ENCODE measurements at regions not wholly inside any gene's neighbourhood (a gene's known extent, or its start where the extent isn't known, plus 50 kb on each side); places are given as distances from the start of the nearest gene placed in this dataset.
"Not testable (repeated sequence)": the region's sequence is repeated elsewhere in the genome, so short reads cannot be mapped to it uniquely, and the experiment has no call there.

DNA sequence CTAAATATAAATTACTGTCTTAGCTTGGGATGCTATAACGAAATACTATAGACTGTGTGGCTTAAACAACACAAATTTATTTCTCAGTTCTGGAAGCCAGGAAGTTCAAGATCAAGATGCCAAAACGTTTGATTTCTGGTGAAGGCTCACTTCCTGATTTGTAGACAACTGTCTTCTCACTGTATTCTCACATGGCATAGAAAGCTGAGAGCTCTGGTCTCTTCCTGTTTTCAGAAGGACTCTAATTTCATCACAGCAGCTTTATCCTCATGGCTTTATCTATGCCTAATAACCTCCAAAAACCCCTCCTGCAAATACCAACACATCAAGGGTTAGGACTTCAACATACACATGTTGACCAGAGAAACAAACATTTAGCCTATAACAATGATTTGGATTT is 1795.5 kb downstream of the MRPL39 start:
- Histone ChIP-seq H3K4me3 (no peak overlapping the region), H3K4me1 (no peaks in the 10 kb centered on the region), H3K36me3 (no peaks in the 10 kb centered on the region), H3K9me3 (no peaks in the 10 kb centered on the region), H3K27me3 (no peaks in the 10 kb centered on the region), H3K27ac (no peak overlapping the region)
- WGBS, 2 donors: 18 to 22% methylated on average over 2 of the region's 2 CpGs
- ATAC-seq (ENCODE audit: low FRiP score in 2 of 2) (no peak), DNase-seq (no peak)
- TF ChIP-seq, protein P1, sequence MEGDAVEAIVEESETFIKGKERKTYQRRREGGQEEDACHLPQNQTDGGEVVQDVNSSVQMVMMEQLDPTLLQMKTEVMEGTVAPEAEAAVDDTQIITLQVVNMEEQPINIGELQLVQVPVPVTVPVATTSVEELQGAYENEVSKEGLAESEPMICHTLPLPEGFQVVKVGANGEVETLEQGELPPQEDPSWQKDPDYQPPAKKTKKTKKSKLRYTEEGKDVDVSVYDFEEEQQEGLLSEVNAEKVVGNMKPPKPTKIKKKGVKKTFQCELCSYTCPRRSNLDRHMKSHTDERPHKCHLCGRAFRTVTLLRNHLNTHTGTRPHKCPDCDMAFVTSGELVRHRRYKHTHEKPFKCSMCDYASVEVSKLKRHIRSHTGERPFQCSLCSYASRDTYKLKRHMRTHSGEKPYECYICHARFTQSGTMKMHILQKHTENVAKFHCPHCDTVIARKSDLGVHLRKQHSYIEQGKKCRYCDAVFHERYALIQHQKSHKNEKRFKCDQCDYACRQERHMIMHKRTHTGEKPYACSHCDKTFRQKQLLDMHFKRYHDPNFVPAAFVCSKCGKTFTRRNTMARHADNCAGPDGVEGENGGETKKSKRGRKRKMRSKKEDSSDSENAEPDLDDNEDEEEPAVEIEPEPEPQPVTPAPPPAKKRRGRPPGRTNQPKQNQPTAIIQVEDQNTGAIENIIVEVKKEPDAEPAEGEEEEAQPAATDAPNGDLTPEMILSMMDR (IDR thresholded peaks at IDR 0.05): no peak
- TF ChIP-seq POLR2AphosphoS5 (IDR thresholded peaks at IDR 0.05): no peak
- TF ChIP-seq EP300 (IDR thresholded peaks at IDR 0.05): no peak
- no peak for TF ChIP-seq POLR2A (IDR thresholded peaks at IDR 0.05)

DNA sequence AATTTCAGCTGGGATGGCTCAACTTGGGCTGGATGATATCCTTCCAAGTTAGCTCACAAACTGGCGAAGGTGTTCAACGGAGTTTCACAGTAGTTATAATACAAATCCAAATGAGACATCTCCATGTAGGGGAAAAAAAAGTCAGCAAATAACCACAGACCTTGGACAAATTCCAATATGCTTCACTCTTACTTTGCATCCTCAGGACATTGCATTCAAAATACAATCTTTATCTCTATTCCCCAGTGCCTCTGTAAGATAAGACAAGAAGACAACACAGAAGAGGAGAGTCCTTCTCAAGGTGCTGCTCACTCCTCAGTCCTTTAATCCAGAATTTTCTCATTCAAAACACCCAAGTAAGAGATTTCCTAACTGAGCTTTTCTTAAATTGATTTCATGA is 1797.7 kb downstream of the MRPL39 start:
- no peaks in the 10 kb centered on the region for H3K4me1 ChIP-seq
- DNase-seq (no peak), ATAC-seq (ENCODE audit: low FRiP score in 2 of 2) (no peak)
- TF ChIP-seq, protein P1 (IDR thresholded peaks at IDR 0.05): no peak
- TF ChIP-seq EP300 (IDR thresholded peaks at IDR 0.05) (no peak), POLR2A (IDR thresholded peaks at IDR 0.05) (no peak), POLR2AphosphoS5 (IDR thresholded peaks at IDR 0.05) (no peak)
- H3K27me3 ChIP-seq: no peaks in the 10 kb centered on the region
- no peaks in the 10 kb centered on the region for H3K36me3 ChIP-seq
- no peak overlapping the region for H3K4me3 ChIP-seq
- 82 to 87% methylated on average over 2 of the region's 2 CpGs for WGBS, 2 donors
- no peak overlapping the region for H3K27ac ChIP-seq
- no peaks in the 10 kb centered on the region for H3K9me3 ChIP-seq

DNA sequence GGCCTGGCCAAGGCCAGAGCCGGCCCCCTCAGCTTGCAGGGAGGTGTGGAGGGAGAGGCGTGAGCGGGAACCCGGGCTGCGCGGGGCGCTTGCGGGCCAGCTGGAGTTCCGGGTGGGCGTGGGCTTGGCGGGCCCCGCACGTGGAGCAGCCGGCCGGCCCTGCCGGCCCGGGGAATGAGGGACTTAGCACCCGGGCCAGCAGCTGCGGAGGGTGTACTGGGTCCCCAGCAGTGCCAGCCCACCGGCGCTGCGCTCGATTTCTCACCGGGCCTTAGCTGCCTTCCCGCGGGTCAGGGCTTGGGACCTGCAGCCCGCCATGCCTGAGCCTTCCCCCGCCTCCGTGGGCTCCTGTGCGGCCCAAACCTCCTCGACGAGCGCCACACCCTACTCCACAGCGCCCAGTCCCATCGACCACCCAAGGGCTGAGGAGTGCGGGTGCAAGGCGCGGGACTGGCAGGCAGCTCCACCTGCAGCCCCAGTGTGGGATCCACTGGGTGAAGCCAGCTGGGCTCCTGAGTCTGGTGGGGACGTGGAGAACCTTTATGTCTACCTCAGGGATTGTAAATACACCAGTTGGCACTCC is 1800.2 kb downstream of the MRPL39 start:
- not testable (repeated sequence) for H3K27ac ChIP-seq; H3K9me3 ChIP-seq; H3K4me3 ChIP-seq; H3K4me1 ChIP-seq; ATAC-seq (ENCODE audit: low FRiP score in 2 of 2); H3K36me3 ChIP-seq; H3K27me3 ChIP-seq
- peak in 1 of 2 donors; percentile 73 for DNase-seq
- 40 to 96% methylated on average over 1 to 32 of the region's 39 CpGs for WGBS, 2 donors

DNA sequence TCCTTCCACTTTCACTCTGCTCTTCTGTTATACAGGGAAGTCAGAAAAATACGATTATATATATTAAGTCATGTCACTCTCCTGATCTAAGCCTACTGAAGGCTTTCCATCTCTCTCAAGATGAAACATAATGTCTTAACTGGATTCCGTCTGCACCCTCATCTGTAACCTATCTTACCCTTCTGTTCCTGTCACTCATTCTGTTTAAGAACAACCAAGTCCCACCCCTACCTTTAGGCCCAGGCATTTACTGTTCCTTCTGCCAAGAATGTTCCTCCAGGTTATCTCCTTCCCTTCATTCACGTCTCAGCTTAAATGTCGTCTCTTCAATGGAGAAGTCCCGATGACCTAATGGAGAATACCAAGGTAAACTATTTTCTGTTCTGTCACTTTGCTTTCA is 1802.4 kb downstream of the MRPL39 start:
- Histone ChIP-seq H3K9me3 (no peaks in the 10 kb centered on the region), H3K4me3 (no peak overlapping the region), H3K36me3 (no peaks in the 10 kb centered on the region), H3K4me1 (no peaks in the 10 kb centered on the region), H3K27ac (no peak overlapping the region), H3K27me3 (no peaks in the 10 kb centered on the region)
- 69 to 87% methylated on average over 5 of the region's 5 CpGs for WGBS, 2 donors
- DNase-seq (no peak), ATAC-seq (ENCODE audit: low FRiP score in 2 of 2) (no peak)
- TF ChIP-seq EP300 (IDR thresholded peaks at IDR 0.05): no peak
- TF ChIP-seq POLR2A (IDR thresholded peaks at IDR 0.05): no peak
- TF ChIP-seq, protein P1 (IDR thresholded peaks at IDR 0.05): no peak
- TF ChIP-seq POLR2AphosphoS5 (IDR thresholded peaks at IDR 0.05): no peak

DNA sequence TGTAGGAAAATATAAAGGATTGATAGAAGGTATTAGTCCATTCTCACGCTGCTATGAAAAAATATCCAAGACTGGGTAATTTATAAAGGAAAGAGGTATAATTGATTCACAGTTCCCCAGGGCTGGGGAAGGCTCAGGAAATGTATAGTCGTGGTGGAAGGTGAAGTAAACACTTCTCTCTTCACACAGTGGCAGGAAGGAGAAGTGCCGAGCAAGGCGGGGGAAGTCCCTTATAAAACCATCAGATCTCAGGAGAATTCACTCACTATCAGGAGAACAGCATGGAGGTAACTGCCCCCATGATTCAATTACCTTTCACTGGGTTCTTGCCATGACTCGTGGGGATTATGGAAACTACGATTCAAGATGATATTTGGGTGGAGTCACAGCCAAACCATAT is 1806.0 kb downstream of the MRPL39 start:
- Histone ChIP-seq H3K27ac (no peak overlapping the region), H3K4me3 (no peak overlapping the region), H3K36me3 (no peaks in the 10 kb centered on the region), H3K4me1 (no peaks in the 10 kb centered on the region), H3K27me3 (no peaks in the 10 kb centered on the region), H3K9me3 (no peaks in the 10 kb centered on the region)
- 56 to 60% methylated on average over 6 of the region's 6 CpGs for WGBS, 2 donors
- ATAC-seq (ENCODE audit: low FRiP score in 2 of 2): no peak
- TF ChIP-seq POLR2A (IDR thresholded peaks at IDR 0.05) (no peak), POLR2AphosphoS5 (IDR thresholded peaks at IDR 0.05) (no peak), EP300 (IDR thresholded peaks at IDR 0.05) (no peak)
- TF ChIP-seq, protein P1 (IDR thresholded peaks at IDR 0.05): no peak
- DNase-seq: no peak
